ENCODE measurements at regions not wholly inside any gene's neighbourhood (a gene's known extent, or its start where the extent isn't known, plus 50 kb on each side); places are given as distances from the start of the nearest gene placed in this dataset.

DNA sequence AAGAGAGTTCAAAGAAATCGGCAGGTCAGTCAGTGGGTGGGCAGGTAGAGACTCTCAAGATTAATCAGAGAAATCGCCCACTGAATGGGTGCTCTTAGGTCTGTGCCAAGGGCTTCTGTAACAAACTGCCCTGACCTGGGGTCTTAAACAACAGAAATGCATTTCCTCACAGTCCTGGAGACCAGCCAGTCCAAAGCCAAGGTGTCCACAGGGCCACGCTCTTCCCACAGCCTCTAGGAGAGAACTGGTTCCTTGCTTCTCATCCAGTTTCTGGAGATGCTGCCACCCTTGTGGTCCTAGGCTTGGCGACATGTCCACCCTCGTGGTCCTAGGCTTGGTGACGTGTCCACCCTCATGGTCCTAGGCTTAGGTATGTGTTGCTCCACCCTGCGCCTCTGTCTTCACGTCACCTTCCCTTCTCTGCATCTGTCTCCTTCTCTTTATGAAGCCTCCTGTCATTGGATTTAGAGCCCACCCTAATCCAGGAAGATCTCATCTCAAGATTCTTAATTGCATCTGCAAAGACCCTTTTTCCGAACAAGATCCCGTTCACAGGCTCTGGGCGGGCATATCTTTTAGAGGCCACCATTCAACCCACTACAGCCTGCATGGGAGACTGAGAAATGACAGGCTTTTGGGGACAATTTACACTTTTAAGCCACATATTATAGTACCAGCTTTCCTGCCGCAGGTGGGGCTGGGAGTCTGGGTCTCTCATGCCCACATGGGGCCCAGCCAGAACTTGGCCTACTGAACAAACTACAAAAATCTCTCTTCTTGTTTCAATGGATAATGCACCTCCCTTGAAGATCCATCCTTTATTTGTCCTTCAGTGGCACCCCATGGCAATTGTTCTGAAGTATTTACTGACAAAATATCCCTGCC is 161.3 kb downstream of the ASB1 start:
- no peak overlapping the region for H3K9ac ChIP-seq
- H3K4me1 ChIP-seq (ENCODE audit: control insufficient read depth in 1 of 2, insufficient read depth in 2 of 2, low read depth in 1 of 2, low read length in 1 of 2), result no peaks in the 10 kb centered on the region
- H4K20me1 ChIP-seq (ENCODE audit: insufficient read depth), result no peaks in the 10 kb centered on the region
- H3K79me2 ChIP-seq (ENCODE audit: insufficient read depth), result no peaks in the 10 kb centered on the region
- ChIA-PET CTCF (no interaction called here), POLR2A (no interaction called here)
- no peak overlapping the region for H3K4me3 ChIP-seq (ENCODE audit: low read depth in 2 of 2, low read length in 1 of 2)
- no peaks in the 10 kb centered on the region for H3K9me3 ChIP-seq
- H2AFZ ChIP-seq (ENCODE audit: low read depth), result no peak overlapping the region
- no peaks in the 10 kb centered on the region for H3K27me3 ChIP-seq (ENCODE audit: insufficient read depth)
- no peaks in the 10 kb centered on the region for H3K9me2 ChIP-seq
- DNase-seq, result no peak
- H3K36me3 ChIP-seq (replicated peaks in 1 of 2; ENCODE audit: control insufficient read depth in 1 of 2, insufficient read depth in 2 of 2, low read length in 1 of 2), result no peaks in the 10 kb centered on the region
- TF ChIP-seq FOXM1 (IDR thresholded peaks at IDR 0.05; ENCODE audit: low read depth), result no peak
- TF ChIP-seq SIN3A (IDR thresholded peaks at IDR 0.05; ENCODE audit: borderline replicate concordance, low read depth, low read length), result no peak
- no peak for TF ChIP-seq RFX5 (IDR thresholded peaks at IDR 0.05; ENCODE audit: low read length)
- TF ChIP-seq NFIC (IDR thresholded peaks at IDR 0.05; ENCODE audit: borderline replicate concordance), result no peak
- TF ChIP-seq GATA2 (CRISPR knock-in tag; IDR thresholded peaks at IDR 0.05), result no peak
- TF ChIP-seq TEAD4 (IDR thresholded peaks at IDR 0.05; ENCODE audit: borderline replicate concordance, insufficient read depth), result no peak
- TF ChIP-seq, protein P1, sequence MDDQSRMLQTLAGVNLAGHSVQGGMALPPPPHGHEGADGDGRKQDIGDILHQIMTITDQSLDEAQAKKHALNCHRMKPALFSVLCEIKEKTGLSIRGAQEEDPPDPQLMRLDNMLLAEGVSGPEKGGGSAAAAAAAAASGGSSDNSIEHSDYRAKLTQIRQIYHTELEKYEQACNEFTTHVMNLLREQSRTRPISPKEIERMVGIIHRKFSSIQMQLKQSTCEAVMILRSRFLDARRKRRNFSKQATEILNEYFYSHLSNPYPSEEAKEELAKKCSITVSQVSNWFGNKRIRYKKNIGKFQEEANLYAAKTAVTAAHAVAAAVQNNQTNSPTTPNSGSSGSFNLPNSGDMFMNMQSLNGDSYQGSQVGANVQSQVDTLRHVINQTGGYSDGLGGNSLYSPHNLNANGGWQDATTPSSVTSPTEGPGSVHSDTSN (IDR thresholded peaks at IDR 0.05), result no peak
- no peak for TF ChIP-seq RAD21 (IDR thresholded peaks at IDR 0.05; ENCODE audit: low read length)
- TF ChIP-seq JUND (IDR thresholded peaks at IDR 0.05), result no peak
- TF ChIP-seq, protein P2, sequence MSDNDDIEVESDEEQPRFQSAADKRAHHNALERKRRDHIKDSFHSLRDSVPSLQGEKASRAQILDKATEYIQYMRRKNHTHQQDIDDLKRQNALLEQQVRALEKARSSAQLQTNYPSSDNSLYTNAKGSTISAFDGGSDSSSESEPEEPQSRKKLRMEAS (IDR thresholded peaks at IDR 0.05; ENCODE audit: low read depth), result no peak
- no peak for TF ChIP-seq POLR2AphosphoS5 (IDR thresholded peaks at IDR 0.05; ENCODE audit: low read depth, low read length)
- TF ChIP-seq CHD2 (IDR thresholded peaks at IDR 0.05; ENCODE audit: low read length, partially characterized antibody), result no peak
- TF ChIP-seq MXI1 (IDR thresholded peaks at IDR 0.05; ENCODE audit: low read depth, low read length), result no peak
- no peak for TF ChIP-seq SMC3 (IDR thresholded peaks at IDR 0.05; ENCODE audit: low read depth, low read length)
- no peak for TF ChIP-seq EZH2phosphoT487 (IDR thresholded peaks at IDR 0.05; ENCODE audit: borderline replicate concordance, low read depth)
- TF ChIP-seq GABPA (IDR thresholded peaks at IDR 0.05; ENCODE audit: low read depth), result no peak
- TF ChIP-seq TAF1 (IDR thresholded peaks at IDR 0.05; ENCODE audit: borderline replicate concordance, low read depth, low read length), result no peak
- H3K4me2 ChIP-seq, result no peak overlapping the region
- no peaks in the 10 kb centered on the region for H3F3A ChIP-seq (replicated peaks; ENCODE audit: insufficient read depth)
- no peak overlapping the region for H3K27ac ChIP-seq (ENCODE audit: low read depth in 2 of 2, low read length in 1 of 2)
- whole genome bisulfite sequencing (ENCODE audit: low lambda C conversion rate), result 80% methylated on average over 11 of the region's 12 CpGs

Measured in SK-N-SH (cell line).